Astrocyte (in vitro differentiated cells and primary cell): ENCODE measurements at regions not wholly inside any gene's neighbourhood (a gene's known extent, or its start where the extent isn't known, plus 50 kb on each side); places are given as distances from the start of the nearest gene placed in this dataset.
A peak's percentile ranks its signal among the peaks of the same experiment; 100 is the strongest.

Source experiments
- DNase-seq: peaks from one replicate; pipeline ENCODE4 v3.0.0-alpha.2; 2010; ENCODE audit warnings: low read depth
- FAIRE-seq: peaks from 2 replicates; lab custom pipeline; 2011; peaks lifted over from hg19 to GRCh38; lab: Jason Lieb, UNC
- H2AFZ ChIP-seq: 2 replicates; pipeline ENCODE4 v1.6.0; 2012; ENCODE audit warnings: low read depth, low read length, inconsistent platforms
- H3K27ac ChIP-seq: 2 replicates; pipeline ENCODE4 v1.5.1; 2011; ENCODE audit warnings: low read depth, low read length, inconsistent platforms
- H3K27me3 ChIP-seq: 2 replicates; pipeline ENCODE4 v1.6.0; 2011; ENCODE audit warnings: low read length, inconsistent platforms; ENCODE audit not compliant: insufficient read depth
- H3K36me3 ChIP-seq: 2 replicates; pipeline ENCODE4 v1.5.1; 2011; ENCODE audit warnings: low read length, inconsistent platforms; ENCODE audit not compliant: insufficient read depth
- H3K4me1 ChIP-seq: 2 replicates; pipeline ENCODE4 v1.5.1; 2011; ENCODE audit warnings: low read length, inconsistent platforms; ENCODE audit not compliant: insufficient read depth
- H3K4me2 ChIP-seq: 2 replicates; pipeline ENCODE4 v1.6.0; 2012; ENCODE audit warnings: low read length, inconsistent platforms
- H3K4me3 ChIP-seq: 2 replicates; pipeline ENCODE4 v1.5.1; 2011; ENCODE audit warnings: low read depth, mild to moderate bottlenecking, low read length, inconsistent platforms; ENCODE audit not compliant: insufficient read depth
- H3K79me2 ChIP-seq: 2 replicates; pipeline ENCODE4 v1.6.0; 2012; ENCODE audit warnings: mild to moderate bottlenecking, low read length, inconsistent platforms; ENCODE audit not compliant: insufficient read depth
- H3K9ac ChIP-seq: 2 replicates; pipeline ENCODE4 v1.6.0; 2012; ENCODE audit warnings: mild to moderate bottlenecking, low read length, inconsistent platforms
- H3K9me3 ChIP-seq: 2 replicates; pipeline ENCODE4 v1.5.1; 2012; ENCODE audit warnings: low read depth, mild to moderate bottlenecking, low read length, inconsistent platforms; ENCODE audit not compliant: insufficient read depth
- H4K20me1 ChIP-seq: 2 replicates; pipeline ENCODE4 v1.6.0; 2012; ENCODE audit warnings: low read length, inconsistent platforms; ENCODE audit not compliant: insufficient read depth
- H3K27ac Mint-ChIP-seq: one replicate; pipeline ENCODE4 v1.8.0; 2021; ENCODE audit warnings: mild to moderate bottlenecking, mixed read lengths; ENCODE audit not compliant: unreplicated experiment
- H3K27me3 Mint-ChIP-seq: one replicate; pipeline ENCODE4 v1.8.0; 2021; ENCODE audit warnings: low read depth, mixed read lengths; ENCODE audit not compliant: unreplicated experiment
- H3K36me3 Mint-ChIP-seq: one replicate; pipeline ENCODE4 v1.8.0; 2021; ENCODE audit warnings: low read depth, mixed read lengths; ENCODE audit not compliant: unreplicated experiment
- H3K4me1 Mint-ChIP-seq: one replicate; pipeline ENCODE4 v1.8.0; 2021; ENCODE audit warnings: low read depth, mixed read lengths; ENCODE audit not compliant: unreplicated experiment
- H3K4me3 Mint-ChIP-seq: one replicate; pipeline ENCODE4 v1.8.0; 2021; ENCODE audit warnings: mild to moderate bottlenecking, moderate library complexity, mixed read lengths; ENCODE audit not compliant: unreplicated experiment
- H3K9me3 Mint-ChIP-seq: one replicate; pipeline ENCODE4 v1.8.0; 2021; ENCODE audit warnings: mild to moderate bottlenecking, mixed read lengths; ENCODE audit not compliant: unreplicated experiment
- CTCF ChIP-seq: IDR thresholded peaks from 2 replicates; pipeline ENCODE4 v1.5.1; 2011; ENCODE audit warnings: low read depth, mild to moderate bottlenecking, inconsistent platforms, low read length, moderate library complexity; ENCODE audit not compliant: insufficient read depth
- EZH2 ChIP-seq: IDR thresholded peaks from 2 replicates; pipeline ENCODE4 v1.6.1; 2012; ENCODE audit warnings: mild to moderate bottlenecking, low read length, inconsistent platforms; ENCODE audit not compliant: insufficient read depth

- TF ChIP-seq CTCF: no peak
- no peak for TF ChIP-seq EZH2
- Histone ChIP-seq H3K4me1 (peaks cover 10% of the 10 kb centered on the region), H3K4me2 (no peak overlapping the region), H3K27ac (no peak overlapping the region), H2AFZ (no peak overlapping the region), H4K20me1 (no peaks in the 10 kb centered on the region), H3K9me3 (no peaks in the 10 kb centered on the region), H3K36me3 (no peaks in the 10 kb centered on the region), H3K79me2 (peaks cover 7% of the 10 kb centered on the region), H3K4me3 (no peak overlapping the region), H3K27me3 (no peaks in the 10 kb centered on the region), H3K9ac (no peak overlapping the region)
- Mint-ChIP-seq H3K4me1 (peaks cover 5% of the 10 kb centered on the region), H3K27me3 (peaks cover 5% of the 10 kb centered on the region), H3K9me3 (no peaks in the 10 kb centered on the region), H3K36me3 (no peaks in the 10 kb centered on the region), H3K27ac (no peak overlapping the region), H3K4me3 (no peak overlapping the region)
- FAIRE-seq: no peak
- DNase-seq: no peak
These were observed 62.6 kb upstream of the SALL4 start for GRCh38 chr20:51864967-51865366.

DNA sequence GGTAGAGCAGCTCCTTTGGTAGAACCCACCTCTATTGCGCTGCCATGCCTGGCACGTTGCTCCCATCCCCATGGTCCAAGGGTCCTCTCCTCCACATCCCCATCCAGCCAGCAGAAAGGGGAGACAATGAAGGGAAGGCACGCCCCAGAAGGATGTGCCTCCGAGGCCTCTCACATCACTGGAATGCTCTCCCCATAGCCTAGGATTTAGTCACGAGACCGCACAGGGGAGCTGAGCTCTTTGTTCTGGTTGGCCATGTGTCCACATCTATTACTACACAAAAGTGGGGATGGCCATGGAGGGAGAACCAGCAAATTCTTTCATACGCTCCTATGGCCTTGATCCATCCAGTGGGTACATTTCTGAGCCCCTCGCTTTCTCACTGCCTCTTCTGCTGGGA lies 60.5 kb upstream of the SALL4 start:
- Histone ChIP-seq H3K36me3 (no peaks in the 10 kb centered on the region), H2AFZ (peak overlapping the region; percentile 20)
- H3K27ac Mint-ChIP-seq: no peak overlapping the region

More for the DNA sequence above, 60.5 kb upstream of the SALL4 start:
- Histone ChIP-seq H3K27ac (peak overlapping the region; percentile 74), H3K79me2 (peaks cover 20% of the 10 kb centered on the region), H3K9ac (peak overlapping the region; percentile 73), H3K9me3 (no peaks in the 10 kb centered on the region), H4K20me1 (no peaks in the 10 kb centered on the region), H3K4me1 (peaks cover 13% of the 10 kb centered on the region), H3K4me3 (peak overlapping the region; percentile 45), H3K4me2 (peak overlapping the region; percentile 79), H3K27me3 (no peaks in the 10 kb centered on the region)
- TF ChIP-seq CTCF (no peak), EZH2 (no peak)
- no peaks in the 10 kb centered on the region for H3K36me3 Mint-ChIP-seq
- no peak overlapping the region for H3K4me3 Mint-ChIP-seq
- peaks cover 5% of the 10 kb centered on the region for H3K27me3 Mint-ChIP-seq
- peak; percentile 54 for DNase-seq
- FAIRE-seq: no peak
- no peaks in the 10 kb centered on the region for H3K9me3 Mint-ChIP-seq
- H3K4me1 Mint-ChIP-seq: peaks cover 5% of the 10 kb centered on the region
